ENCODE measurements at regions not wholly inside any gene's neighbourhood (a gene's known extent, or its start where the extent isn't known, plus 50 kb on each side); places are given as distances from the start of the nearest gene placed in this dataset.

DNA sequence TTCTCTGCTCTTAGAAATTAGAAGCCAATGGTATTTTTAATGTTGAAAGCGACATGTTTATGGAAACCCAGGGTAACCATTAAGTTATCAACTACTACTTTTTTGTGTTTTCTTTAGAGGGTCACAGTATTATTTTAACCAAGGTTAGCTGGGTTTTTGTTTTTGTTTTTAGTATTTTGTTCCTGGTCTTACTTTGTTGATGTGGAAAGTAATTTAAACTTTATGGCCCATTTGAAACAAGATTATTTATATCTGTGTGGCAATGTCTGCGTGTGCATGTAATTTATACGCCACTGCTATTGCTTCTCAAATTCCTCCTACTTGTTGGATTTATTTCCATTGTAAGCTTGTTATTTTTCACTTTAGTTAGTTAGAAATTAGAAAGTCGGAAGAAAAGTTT lies 722.1 kb upstream of the NR2F2 start:
- TF ChIP-seq MED1 (CRISPR knock-in tag; IDR thresholded peaks at IDR 0.05) = no peak
- TF ChIP-seq ZNF337 (CRISPR knock-in tag; IDR thresholded peaks at IDR 0.05; ENCODE audit: borderline replicate concordance, low read depth) = no peak
- TF ChIP-seq PAF1 (CRISPR knock-in tag; IDR thresholded peaks at IDR 0.05) = no peak
- no peak for TF ChIP-seq NR3C1 (CRISPR knock-in tag; IDR thresholded peaks at IDR 0.05)
- no peak for TF ChIP-seq AGO2 (optimal IDR thresholded peaks at IDR 0.05; ENCODE audit: low read depth, low read length)
- TF ChIP-seq ZKSCAN5 (CRISPR knock-in tag; IDR thresholded peaks at IDR 0.05) = no peak
- no peak for TF ChIP-seq ZNF629 (CRISPR knock-in tag; conservative IDR thresholded peaks at IDR 0.05)
- TF ChIP-seq SOX13 (IDR thresholded peaks at IDR 0.05) = no peak
- no peak for TF ChIP-seq SOX13 (CRISPR knock-in tag; conservative IDR thresholded peaks at IDR 0.05 in 1 of 2, IDR thresholded peaks at IDR 0.05 in 1 of 2)
- TF ChIP-seq ZNF782 (CRISPR knock-in tag; IDR thresholded peaks at IDR 0.05; ENCODE audit: borderline replicate concordance) = no peak
- no peak for TF ChIP-seq POLR2AphosphoS5 (IDR thresholded peaks at IDR 0.05; ENCODE audit: low read depth, low read length)
- no peak for TF ChIP-seq TOE1 (CRISPR knock-in tag; IDR thresholded peaks at IDR 0.05)
- TF ChIP-seq, protein P1, sequence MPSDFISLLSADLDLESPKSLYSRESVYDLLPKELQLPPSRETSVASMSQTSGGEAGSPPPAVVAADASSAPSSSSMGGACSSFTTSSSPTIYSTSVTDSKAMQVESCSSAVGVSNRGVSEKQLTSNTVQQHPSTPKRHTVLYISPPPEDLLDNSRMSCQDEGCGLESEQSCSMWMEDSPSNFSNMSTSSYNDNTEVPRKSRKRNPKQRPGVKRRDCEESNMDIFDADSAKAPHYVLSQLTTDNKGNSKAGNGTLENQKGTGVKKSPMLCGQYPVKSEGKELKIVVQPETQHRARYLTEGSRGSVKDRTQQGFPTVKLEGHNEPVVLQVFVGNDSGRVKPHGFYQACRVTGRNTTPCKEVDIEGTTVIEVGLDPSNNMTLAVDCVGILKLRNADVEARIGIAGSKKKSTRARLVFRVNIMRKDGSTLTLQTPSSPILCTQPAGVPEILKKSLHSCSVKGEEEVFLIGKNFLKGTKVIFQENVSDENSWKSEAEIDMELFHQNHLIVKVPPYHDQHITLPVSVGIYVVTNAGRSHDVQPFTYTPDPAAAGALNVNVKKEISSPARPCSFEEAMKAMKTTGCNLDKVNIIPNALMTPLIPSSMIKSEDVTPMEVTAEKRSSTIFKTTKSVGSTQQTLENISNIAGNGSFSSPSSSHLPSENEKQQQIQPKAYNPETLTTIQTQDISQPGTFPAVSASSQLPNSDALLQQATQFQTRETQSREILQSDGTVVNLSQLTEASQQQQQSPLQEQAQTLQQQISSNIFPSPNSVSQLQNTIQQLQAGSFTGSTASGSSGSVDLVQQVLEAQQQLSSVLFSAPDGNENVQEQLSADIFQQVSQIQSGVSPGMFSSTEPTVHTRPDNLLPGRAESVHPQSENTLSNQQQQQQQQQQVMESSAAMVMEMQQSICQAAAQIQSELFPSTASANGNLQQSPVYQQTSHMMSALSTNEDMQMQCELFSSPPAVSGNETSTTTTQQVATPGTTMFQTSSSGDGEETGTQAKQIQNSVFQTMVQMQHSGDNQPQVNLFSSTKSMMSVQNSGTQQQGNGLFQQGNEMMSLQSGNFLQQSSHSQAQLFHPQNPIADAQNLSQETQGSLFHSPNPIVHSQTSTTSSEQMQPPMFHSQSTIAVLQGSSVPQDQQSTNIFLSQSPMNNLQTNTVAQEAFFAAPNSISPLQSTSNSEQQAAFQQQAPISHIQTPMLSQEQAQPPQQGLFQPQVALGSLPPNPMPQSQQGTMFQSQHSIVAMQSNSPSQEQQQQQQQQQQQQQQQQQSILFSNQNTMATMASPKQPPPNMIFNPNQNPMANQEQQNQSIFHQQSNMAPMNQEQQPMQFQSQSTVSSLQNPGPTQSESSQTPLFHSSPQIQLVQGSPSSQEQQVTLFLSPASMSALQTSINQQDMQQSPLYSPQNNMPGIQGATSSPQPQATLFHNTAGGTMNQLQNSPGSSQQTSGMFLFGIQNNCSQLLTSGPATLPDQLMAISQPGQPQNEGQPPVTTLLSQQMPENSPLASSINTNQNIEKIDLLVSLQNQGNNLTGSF (CRISPR knock-in tag; IDR thresholded peaks at IDR 0.05) = no peak
- TF ChIP-seq ZNF724P (CRISPR knock-in tag; IDR thresholded peaks at IDR 0.05; ENCODE audit: borderline replicate concordance) = no peak
- no peak for TF ChIP-seq ZNF567 (CRISPR knock-in tag; IDR thresholded peaks at IDR 0.05; ENCODE audit: borderline replicate concordance)
- TF ChIP-seq PLSCR1 (CRISPR knock-in tag; IDR thresholded peaks at IDR 0.05; ENCODE audit: borderline replicate concordance) = no peak
- TF ChIP-seq ZNF235 (CRISPR knock-in tag; IDR thresholded peaks at IDR 0.05; ENCODE audit: borderline replicate concordance) = no peak
- peaks cover 31% of the 10 kb centered on the region for H3K9me3 ChIP-seq (ENCODE audit: low read length)
- no peak overlapping the region for H3K4me2 ChIP-seq (ENCODE audit: low read depth, low read length)
- H2AFZ ChIP-seq (ENCODE audit: low read length) = no peak overlapping the region
- in situ Hi-C loops (cut with HindIII; ENCODE audit: extremely low pct_ligation_motif_present, low pct_unique_long_range_greater_than_20kb) = no loop called here
- no peaks in the 10 kb centered on the region for H3K79me2 ChIP-seq (ENCODE audit: insufficient read depth, low read length)
- H3K27me3 ChIP-seq (ENCODE audit: control insufficient read depth in 1 of 2, insufficient read depth in 2 of 2, low read length in 2 of 2) = no peaks in the 10 kb centered on the region
- no peak overlapping the region for H3K9ac ChIP-seq (ENCODE audit: insufficient read depth, low read depth, low read length)
- no peak for FAIRE-seq
- no peak for DNase-seq (ENCODE audit: low spot score)
- no peak for ATAC-seq
- CTCF ChIA-PET (ENCODE audit: low intra/inter-chr PET ratio, low total read pairs) = no interaction called here
- no peak overlapping the region for H3K4me3 ChIP-seq (replicated peaks in 1 of 3; ENCODE audit: insufficient read depth in 1 of 3, low read depth in 2 of 3, low read length in 3 of 3)
- no TSS peak for BruUV-seq (replicated peaks)
- no peak overlapping the region for H3K27ac ChIP-seq (ENCODE audit: extremely low read length, insufficient read depth, low read length)
- no peaks in the 10 kb centered on the region for H3K4me1 ChIP-seq (ENCODE audit: insufficient read depth, low read length)
- intact Hi-C loops (cut with micrococcal nuclease; ENCODE audit: unreplicated experiment) = no loop called here
- no peaks in the 10 kb centered on the region for H4K20me1 ChIP-seq (ENCODE audit: insufficient read depth, low read length)
- POLR2A ChIA-PET = no interaction called here
- 35% methylated on average over 4 of the region's 4 CpGs for WGBS (ENCODE audit: low lambda C conversion rate)
- H3K36me3 ChIP-seq (replicated peaks in 1 of 2; ENCODE audit: control insufficient read depth in 1 of 2, insufficient read depth in 2 of 2, low read length in 2 of 2) = no peaks in the 10 kb centered on the region
